Ovary (tissue), 3 donors: ENCODE measurements at regions not wholly inside any gene's neighbourhood (a gene's known extent, or its start where the extent isn't known, plus 50 kb on each side); places are given as distances from the start of the nearest gene placed in this dataset.

Experiments
- CTCF ChIP-seq, 3 donors: fragments of 450-650 bp in 2 of 3; fragments of 200-600 bp in 1 of 3; IDR thresholded peaks; one replicate each; pipeline versions ENCODE4 v1.5.1 to v1.8.0; 2016 to 2022; ENCODE audit warnings: antibody characterized with exemption in 3 of 3, mild to moderate bottlenecking in 1 of 3
- EP300 ChIP-seq: sonication (generic); formaldehyde crosslinking; IDR thresholded peaks from one replicate; pipeline ENCODE4 v1.6.1; 2017; ENCODE audit warnings: antibody characterized with exemption
- POLR2A ChIP-seq: fragments of 450-650 bp; IDR thresholded peaks from one replicate; pipeline ENCODE4 v1.6.1; 2017; ENCODE audit warnings: antibody characterized with exemption, mild to moderate bottlenecking, moderate library complexity
- donor health status: DM: no; HTN: no; CAD: no.

GRCh38 chr5:15170173-15170572 is 298.6 kb upstream of the ANKH start:
- TF ChIP-seq CTCF (IDR thresholded peaks at IDR 0.05), result no peak
- no peak for TF ChIP-seq EP300
- TF ChIP-seq POLR2A, result no peak
